Nephron (organoid): ENCODE measurements at regions not wholly inside any gene's neighbourhood (a gene's known extent, or its start where the extent isn't known, plus 50 kb on each side); places are given as distances from the start of the nearest gene placed in this dataset.

ENCODE experiments used
- H3K27ac Mint-ChIP-seq, 3 experiments: 2 replicates each; pipeline ENCODE4 v1.8.0; 2020; ENCODE audit warnings: mixed read lengths in 3 of 3, mild to moderate bottlenecking in 2 of 3, moderate library complexity in 1 of 3
- H3K27me3 Mint-ChIP-seq: 2 replicates; pipeline ENCODE4 v1.8.0; 2021; ENCODE audit warnings: low read depth, mild to moderate bottlenecking, moderate library complexity, mixed read lengths
- H3K36me3 Mint-ChIP-seq: 2 replicates; pipeline ENCODE4 v1.8.0; 2020; ENCODE audit warnings: low read depth, mixed read lengths
- H3K4me1 Mint-ChIP-seq: 2 replicates; pipeline ENCODE4 v1.8.0; 2020; ENCODE audit warnings: mixed read lengths
- H3K4me3 Mint-ChIP-seq, 3 experiments: 2 replicates each; pipeline ENCODE4 v1.8.0; 2020; ENCODE audit warnings: mild to moderate bottlenecking in 3 of 3, mixed read lengths in 3 of 3, moderate library complexity in 2 of 3
- H3K9me3 Mint-ChIP-seq: 2 replicates; pipeline ENCODE4 v1.8.0; 2020; ENCODE audit warnings: mixed read lengths
- TF ChIP-seq, protein P1 (sequence below), 3 experiments: fragments of 200-600 bp; sonication (generic); IDR thresholded peaks; one replicate each; pipeline ENCODE4 v1.5.0; 2021; ENCODE audit warnings: antibody characterized with exemption in 3 of 3; ENCODE audit not compliant: unreplicated experiment in 3 of 3

DNA sequence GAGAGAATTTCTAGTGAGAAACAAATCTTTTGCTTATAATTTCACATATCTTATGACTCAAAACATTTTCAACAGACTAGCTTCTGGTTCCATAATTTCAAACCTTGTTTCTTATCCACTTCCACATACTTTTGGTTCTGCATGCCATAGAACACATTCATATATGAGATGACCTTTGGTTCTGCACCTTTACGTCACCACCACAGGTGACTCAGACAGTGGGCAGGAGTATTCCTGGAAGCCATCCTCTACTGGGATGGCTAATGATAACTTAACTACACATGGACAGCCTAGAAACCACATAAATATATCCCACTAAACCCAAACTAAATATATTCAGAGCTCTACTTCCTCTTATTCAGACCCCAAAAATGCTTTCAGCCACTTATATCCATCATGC lies 133.3 kb downstream of the DCK start:
- TF ChIP-seq, protein P1, sequence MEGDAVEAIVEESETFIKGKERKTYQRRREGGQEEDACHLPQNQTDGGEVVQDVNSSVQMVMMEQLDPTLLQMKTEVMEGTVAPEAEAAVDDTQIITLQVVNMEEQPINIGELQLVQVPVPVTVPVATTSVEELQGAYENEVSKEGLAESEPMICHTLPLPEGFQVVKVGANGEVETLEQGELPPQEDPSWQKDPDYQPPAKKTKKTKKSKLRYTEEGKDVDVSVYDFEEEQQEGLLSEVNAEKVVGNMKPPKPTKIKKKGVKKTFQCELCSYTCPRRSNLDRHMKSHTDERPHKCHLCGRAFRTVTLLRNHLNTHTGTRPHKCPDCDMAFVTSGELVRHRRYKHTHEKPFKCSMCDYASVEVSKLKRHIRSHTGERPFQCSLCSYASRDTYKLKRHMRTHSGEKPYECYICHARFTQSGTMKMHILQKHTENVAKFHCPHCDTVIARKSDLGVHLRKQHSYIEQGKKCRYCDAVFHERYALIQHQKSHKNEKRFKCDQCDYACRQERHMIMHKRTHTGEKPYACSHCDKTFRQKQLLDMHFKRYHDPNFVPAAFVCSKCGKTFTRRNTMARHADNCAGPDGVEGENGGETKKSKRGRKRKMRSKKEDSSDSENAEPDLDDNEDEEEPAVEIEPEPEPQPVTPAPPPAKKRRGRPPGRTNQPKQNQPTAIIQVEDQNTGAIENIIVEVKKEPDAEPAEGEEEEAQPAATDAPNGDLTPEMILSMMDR (IDR thresholded peaks at IDR 0.05; ENCODE audit: unreplicated experiment in 3 of 3): no peak
- H3K9me3 Mint-ChIP-seq: no peaks in the 10 kb centered on the region
- H3K36me3 Mint-ChIP-seq: no peaks in the 10 kb centered on the region
- no peaks in the 10 kb centered on the region for H3K4me1 Mint-ChIP-seq
- no peak overlapping the region for H3K27ac Mint-ChIP-seq
- H3K27me3 Mint-ChIP-seq: peaks cover 2% of the 10 kb centered on the region
- H3K4me3 Mint-ChIP-seq: no peak overlapping the region

DNA sequence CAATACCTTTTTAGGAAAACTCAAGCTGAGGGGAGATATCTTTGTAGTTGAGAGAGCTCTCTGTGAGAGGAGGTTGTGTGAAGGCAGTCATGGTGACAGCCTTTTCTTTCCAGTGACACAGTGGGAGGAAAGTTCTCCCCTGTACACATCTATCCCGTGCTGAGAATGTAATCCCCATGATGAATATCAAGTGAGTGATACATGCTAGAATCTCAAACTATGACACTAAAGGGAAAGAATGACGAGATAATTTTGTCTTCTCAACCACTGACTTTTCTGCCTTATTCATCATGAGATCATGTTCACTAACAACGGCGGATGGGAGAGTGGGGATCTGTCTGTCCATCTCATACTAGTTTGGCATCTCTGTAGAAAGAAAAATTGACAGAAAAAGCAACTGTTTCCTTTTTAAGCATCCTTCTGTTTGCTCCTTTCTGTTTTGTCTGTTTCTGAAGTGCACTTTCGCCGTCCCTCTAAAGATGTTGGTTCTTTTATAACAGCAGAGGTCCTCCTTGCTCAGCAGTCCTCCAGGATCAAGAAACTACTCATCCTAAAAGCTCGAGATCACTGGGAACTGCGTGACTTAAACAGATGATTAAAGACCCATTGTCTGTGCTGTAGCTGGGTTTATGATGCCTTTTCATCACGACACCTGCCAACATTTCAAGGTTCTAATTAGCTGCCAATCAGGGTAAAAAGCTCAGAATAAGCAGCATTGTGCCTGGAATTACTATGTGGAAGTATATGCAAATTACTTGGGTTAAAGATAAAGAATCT lies 137.6 kb downstream of the DCK start:
- no peak overlapping the region for H3K4me3 Mint-ChIP-seq

DNA sequence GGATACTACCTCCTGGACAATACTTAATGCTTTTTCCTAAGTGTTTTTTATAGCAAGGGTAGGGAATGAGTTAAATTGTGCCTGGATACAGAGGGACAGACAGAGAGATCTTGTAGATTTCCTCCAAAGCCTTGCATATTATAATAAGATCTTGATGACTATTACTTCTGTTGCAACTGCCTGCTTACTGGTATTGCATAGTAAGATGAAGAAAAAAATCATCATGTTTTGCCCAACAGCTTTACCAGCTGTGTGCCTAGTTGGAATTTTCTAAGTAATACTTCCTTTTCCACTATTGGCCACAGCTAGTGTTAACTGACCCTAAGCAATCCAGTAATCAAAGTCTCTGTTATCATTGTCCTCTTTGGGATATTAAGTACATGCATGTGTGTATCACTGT lies 139.0 kb downstream of the DCK start:
- Mint-ChIP-seq H3K27ac (no peak overlapping the region), H3K27me3 (no peaks in the 10 kb centered on the region), H3K4me1 (no peaks in the 10 kb centered on the region), H3K36me3 (no peaks in the 10 kb centered on the region), H3K4me3 (no peak overlapping the region), H3K9me3 (no peaks in the 10 kb centered on the region)
- TF ChIP-seq, protein P1 (IDR thresholded peaks at IDR 0.05; ENCODE audit: unreplicated experiment in 3 of 3): no peak

More for the DNA sequence above, 137.6 kb downstream of the DCK start:
- TF ChIP-seq, protein P1 (IDR thresholded peaks at IDR 0.05; ENCODE audit: unreplicated experiment in 3 of 3): peak in 1 of 3 experiments; percentile 23
- Mint-ChIP-seq H3K27ac (no peak overlapping the region), H3K9me3 (no peaks in the 10 kb centered on the region), H3K4me1 (no peaks in the 10 kb centered on the region), H3K27me3 (no peaks in the 10 kb centered on the region), H3K36me3 (no peaks in the 10 kb centered on the region)

DNA sequence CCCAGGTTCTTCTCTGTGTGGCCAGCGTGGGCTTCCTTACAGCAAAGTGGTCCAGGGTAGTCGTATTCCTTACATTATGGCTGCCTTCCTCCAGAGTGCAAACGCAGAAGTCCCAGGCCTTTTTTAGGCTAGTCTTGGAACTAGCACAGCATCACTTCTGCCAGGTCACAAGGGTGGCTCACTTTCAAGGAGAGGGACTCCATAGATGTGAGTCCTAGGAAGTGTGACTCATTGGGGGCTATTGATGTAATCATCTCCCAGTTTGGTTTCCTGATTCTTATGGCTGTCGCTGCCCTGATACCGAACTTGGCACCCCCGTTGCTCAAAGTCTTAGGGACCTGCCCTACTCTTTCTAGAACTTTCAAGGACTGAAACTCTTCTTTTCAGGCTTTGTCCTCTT lies 140.0 kb downstream of the DCK start:
- Mint-ChIP-seq H3K4me1 (no peaks in the 10 kb centered on the region), H3K9me3 (no peaks in the 10 kb centered on the region), H3K27ac (no peak overlapping the region), H3K36me3 (no peaks in the 10 kb centered on the region), H3K27me3 (no peaks in the 10 kb centered on the region), H3K4me3 (no peak overlapping the region)
- TF ChIP-seq, protein P1 (IDR thresholded peaks at IDR 0.05; ENCODE audit: unreplicated experiment in 3 of 3): no peak

DNA sequence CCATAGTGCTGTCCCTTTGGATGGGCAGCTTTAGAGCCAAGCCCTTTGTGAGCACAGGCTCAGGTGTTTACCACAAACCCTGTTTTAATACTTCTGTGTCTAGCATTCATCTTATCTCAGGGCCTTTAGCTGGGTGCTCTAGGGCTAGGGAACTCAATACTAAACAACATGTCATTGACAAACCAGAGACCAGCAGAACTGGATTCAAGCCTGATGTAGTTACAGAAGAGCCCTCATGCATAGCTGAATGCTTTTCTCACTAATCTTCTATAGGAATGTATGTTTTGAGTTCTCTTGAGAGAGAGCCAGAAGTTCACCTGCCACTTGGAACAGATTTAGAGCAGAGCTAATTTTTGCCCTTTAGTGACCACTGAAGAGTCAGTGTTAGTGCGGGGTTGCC lies 142.6 kb downstream of the DCK start:
- no peaks in the 10 kb centered on the region for H3K9me3 Mint-ChIP-seq
- no peaks in the 10 kb centered on the region for H3K4me1 Mint-ChIP-seq
- H3K27ac Mint-ChIP-seq: no peak overlapping the region
- no peaks in the 10 kb centered on the region for H3K36me3 Mint-ChIP-seq
- no peaks in the 10 kb centered on the region for H3K27me3 Mint-ChIP-seq
- TF ChIP-seq, protein P1 (IDR thresholded peaks at IDR 0.05; ENCODE audit: unreplicated experiment in 3 of 3): no peak
- H3K4me3 Mint-ChIP-seq: no peak overlapping the region

DNA sequence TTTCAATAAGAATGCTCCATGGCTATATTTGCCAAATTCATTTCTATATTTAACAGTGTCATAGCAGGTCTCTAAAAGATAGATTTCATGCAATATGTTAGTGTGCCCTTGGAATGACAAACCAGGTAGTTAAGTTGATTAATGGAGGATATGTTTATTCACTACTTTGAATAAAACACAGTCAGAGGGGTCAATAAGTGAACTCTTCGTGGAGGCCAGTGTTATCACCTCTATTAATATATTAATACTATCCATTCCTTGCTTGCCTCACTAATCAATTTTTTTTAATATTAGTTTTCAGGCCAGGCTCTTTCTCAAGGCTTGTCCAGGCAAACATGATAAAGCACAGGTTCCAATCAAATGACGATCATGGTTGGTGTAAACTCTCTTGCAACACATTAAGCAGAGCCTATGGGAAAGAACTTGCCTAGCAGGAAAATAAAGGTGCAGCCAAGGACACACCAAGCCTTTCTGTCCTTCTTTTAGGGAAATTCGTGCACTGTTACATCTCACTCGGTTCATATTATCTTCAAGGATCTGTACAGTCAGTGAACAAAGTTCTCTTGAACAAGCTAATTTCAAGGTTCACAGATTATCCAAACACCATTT lies 144.7 kb downstream of the DCK start:
- H3K4me1 Mint-ChIP-seq: no peaks in the 10 kb centered on the region
- H3K9me3 Mint-ChIP-seq: no peaks in the 10 kb centered on the region
- no peaks in the 10 kb centered on the region for H3K36me3 Mint-ChIP-seq
- no peak overlapping the region for H3K27ac Mint-ChIP-seq
- no peaks in the 10 kb centered on the region for H3K27me3 Mint-ChIP-seq
- TF ChIP-seq, protein P1 (IDR thresholded peaks at IDR 0.05; ENCODE audit: unreplicated experiment in 3 of 3): no peak
- H3K4me3 Mint-ChIP-seq: no peak overlapping the region
